Activated T-cell treated with anti-CD3 and anti-CD28 coated beads for 4 hours (primary cell): ENCODE measurements at regions not wholly inside any gene's neighbourhood (a gene's known extent, or its start where the extent isn't known, plus 50 kb on each side); places are given as distances from the start of the nearest gene placed in this dataset.
"Not testable (repeated sequence)": the region's sequence is repeated elsewhere in the genome, so short reads cannot be mapped to it uniquely, and the experiment has no call there.

ENCODE experiments used
- DNase-seq: peaks from one replicate; pipeline ENCODE4 v3.0.0-alpha.2; 2020

GRCh38 chr20:47867831-47868230 lies 82.5 kb upstream of the SULF2 start:
- DNase-seq: no peak

GRCh38 chr20:47866480-47866879 lies 81.2 kb upstream of the SULF2 start:
- DNase-seq: no peak

DNA sequence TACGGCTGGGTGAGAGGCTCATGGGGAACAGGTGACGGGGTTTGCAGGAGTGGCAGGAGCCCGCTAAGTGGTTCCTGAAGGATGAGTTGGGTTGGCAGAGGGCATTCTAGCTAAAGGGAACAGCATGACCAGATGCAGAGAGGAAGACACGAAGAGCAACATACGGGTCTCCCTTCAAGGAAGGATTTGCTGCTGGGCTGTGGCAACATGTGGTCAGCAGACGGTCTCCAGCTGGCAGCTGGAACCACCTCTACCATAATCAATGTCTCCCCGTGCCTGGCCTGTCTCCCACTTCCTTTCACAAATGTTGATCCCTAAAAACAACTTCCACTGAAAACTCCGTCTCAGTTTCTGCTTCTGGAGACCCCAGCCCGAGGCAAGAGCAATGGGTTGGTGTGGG lies 80.6 kb upstream of the SULF2 start:
- no peak for DNase-seq

DNA sequence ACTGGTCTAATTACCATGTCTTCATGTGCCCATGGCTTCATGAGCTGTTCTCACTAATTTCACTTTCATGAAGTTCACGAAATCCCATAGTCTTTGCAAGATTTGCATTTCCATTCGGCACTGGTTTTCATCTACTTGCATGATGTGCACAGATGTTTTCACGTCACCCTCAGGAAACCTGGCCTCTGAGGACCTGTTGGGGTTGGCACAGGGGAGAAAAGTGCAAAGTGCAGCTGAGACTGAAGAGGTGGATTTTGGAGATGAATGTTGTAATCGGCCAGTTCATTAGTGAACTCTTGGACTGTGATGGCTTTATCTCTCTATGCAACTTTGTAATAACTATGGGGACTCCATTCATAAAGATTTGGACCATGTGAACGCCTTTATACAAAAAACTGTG lies 80.2 kb upstream of the SULF2 start:
- DNase-seq: no peak

GRCh38 chr20:47863981-47864380 lies 78.7 kb upstream of the SULF2 start:
- DNase-seq: no peak

GRCh38 chr20:47863315-47863965 lies 78.2 kb upstream of the SULF2 start:
- DNase-seq: no peak

DNA sequence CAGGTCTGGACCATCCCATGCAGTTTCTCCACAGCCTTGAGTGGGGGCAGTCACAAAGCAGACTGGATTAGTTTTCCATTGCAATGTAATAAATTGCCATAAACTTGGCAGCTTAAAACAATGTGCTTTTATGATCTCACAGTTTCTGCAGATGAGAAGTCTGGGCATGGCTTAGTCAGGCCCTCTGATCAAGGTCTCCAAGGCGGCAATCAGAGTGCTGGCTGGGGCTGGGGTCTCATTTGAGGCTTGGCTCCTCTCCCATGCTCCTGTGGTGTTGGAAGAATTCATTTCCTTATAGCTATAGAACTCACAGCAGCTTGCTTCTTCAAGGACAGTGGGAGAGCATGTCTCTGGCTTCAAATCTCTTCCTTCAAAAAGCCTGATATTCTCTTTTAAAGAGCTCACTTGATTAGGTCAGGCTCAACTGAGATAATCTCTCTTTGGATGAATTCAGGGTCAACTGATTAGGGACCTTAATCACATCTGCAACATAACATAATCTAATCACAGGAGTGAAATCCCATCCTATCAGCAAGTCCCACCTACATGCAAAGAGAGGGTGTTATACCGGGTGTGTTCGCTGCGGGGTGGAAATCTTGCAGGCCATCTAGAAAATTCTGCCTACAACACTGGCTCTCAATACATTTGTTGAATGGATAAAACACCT lies 77.4 kb upstream of the SULF2 start:
- DNase-seq: no peak

DNA sequence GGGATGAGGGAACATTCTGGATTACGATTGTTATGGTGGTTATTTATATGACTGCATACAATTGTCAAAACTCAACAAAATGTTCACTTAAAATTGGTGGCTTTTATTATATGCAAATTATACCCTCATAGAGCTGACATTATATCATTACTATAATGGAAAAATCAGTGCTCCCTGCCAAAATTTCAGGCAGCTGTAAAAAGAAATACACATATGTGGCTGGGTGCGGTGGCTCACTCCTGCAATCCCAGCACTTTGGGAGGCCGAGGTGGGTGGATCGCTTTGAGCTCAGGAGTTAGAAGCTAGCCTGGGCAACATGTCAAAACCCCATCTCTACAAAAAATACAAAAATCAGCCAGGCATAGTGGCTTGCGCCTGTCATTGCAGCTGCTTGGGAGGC lies 75.8 kb upstream of the SULF2 start:
- DNase-seq: no peak

GRCh38 chr20:47860049-47860830 lies 75.0 kb upstream of the SULF2 start:
- no peak for DNase-seq

DNA sequence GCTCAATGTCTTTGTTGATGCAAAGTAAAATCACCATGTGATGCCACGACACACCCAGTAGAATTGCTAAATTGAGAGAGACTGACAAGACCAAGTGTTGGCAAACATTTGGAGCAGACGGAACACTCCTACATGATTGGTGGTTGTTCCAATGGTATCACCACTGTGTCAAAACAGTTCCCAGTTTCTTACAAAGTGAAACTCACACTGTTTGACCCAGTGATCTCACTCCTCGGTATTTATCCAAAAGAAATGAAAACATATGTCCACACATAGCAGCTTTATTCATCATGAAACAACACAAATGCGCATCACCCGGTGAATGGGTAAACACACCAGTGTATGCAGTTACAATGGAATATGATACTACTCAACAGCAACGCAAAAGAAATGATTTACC lies 74.0 kb upstream of the SULF2 start:
- no peak for DNase-seq

DNA sequence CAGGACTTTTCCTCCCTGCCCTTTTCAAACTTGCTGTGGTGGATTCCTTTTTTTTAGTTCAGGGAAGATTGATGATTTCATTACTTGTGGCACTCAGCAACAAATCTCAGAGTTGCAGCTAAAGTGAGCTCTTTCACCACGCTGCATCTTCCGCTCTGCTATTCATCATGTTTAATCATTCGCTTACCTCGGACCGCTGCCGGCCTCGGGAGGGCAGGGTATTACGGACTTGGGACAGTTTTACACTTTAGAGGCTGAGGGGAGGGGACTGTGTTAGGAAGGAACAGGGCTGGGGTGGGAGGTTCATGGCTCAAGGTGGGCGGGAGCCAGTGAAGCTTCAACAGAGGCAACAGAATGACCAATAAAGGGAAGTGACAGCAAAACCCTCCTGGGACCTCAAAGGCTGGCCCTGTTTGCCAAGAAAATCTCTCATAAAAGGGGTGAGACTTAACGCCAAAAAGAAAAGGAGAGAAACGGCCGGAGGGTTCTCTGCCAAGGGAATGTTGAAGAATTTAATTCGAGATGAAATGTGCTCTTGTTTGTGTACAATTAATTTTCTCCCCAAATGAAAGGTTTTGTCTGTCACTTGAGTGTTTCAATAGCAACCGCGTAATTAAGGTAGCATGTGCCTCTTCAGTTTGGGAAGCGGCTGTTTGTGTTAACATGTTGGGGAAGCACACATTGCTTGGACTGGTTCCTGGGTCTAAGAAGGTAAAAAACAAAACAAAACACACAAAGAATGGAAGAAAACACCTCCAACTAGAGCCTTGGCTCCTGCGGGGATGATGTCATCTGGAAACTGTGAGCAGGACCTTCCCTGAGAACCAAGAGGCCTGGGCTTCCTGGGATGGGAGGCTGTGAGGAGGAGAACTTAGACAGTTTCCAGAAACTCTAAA lies 72.5 kb upstream of the SULF2 start:
- no peak for DNase-seq

DNA sequence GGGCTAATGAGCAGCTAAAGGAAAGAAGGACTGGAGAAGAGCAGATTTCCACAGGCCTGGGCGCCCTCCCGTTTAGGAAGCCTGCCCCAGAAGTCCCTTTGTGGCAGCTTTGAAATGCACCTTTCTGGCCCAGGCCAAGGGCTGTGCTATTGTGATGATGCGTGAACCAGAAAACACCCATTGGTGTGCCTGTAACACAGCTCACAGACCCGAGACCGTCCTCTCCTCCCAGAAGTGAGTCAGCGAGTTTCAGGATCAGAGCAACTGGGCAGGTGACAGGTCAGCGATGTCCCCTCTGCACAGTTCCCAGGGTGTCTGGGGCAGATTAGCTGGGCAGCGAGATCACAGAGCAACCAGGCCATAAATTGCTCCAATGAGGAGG lies 71.9 kb upstream of the SULF2 start:
- no peak for DNase-seq

DNA sequence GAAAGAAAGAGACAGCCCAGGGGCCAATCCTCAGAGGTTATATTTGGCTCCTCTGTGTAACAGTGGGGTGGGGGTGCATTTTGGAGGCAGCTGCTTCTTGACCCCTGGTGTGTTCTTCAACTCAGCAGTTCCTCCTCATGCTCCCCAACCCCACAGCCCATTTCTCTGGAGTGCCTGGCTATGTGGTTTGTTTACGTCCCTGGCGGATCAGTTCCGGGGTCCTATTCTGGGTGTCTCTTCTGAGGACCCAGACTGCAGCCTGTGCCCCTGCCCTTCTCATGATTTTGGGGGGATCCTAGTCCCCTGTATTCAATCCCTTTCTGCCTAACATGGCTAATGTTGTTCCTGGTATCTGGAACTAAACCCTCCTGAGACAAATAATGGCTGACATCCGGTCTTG lies 70.5 kb upstream of the SULF2 start:
- no peak for DNase-seq

DNA sequence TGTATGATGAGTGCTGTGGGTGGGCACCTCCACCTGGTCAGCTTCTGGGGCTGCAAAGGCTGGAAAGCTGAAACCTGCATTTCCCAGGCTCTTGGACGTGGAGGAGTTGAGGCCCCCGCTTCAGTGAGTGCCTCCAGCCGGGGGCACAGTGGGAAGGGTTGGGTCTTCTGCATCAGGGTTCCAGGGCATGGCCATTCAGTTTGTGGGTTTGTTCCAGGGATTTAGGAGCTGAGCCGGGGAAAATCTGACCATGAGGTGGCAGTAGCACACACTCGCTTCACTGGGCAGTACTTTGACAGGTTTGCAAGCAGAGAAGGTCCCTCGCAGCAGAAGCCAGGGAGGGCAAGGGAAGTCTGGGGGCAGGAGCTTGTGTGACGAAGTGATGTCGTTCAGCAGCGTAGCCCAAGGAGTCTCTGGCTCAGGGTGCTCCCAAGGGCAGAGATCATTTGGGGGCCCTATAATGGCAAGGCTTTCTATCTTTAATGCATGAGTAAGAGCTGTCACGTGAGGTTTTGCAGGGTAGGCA lies 69.5 kb upstream of the SULF2 start:
- DNase-seq: no peak

GRCh38 chr20:47851774-47852173 lies 66.5 kb upstream of the SULF2 start:
- DNase-seq: no peak

GRCh38 chr20:47850146-47850545 lies 64.9 kb upstream of the SULF2 start:
- DNase-seq: no peak

DNA sequence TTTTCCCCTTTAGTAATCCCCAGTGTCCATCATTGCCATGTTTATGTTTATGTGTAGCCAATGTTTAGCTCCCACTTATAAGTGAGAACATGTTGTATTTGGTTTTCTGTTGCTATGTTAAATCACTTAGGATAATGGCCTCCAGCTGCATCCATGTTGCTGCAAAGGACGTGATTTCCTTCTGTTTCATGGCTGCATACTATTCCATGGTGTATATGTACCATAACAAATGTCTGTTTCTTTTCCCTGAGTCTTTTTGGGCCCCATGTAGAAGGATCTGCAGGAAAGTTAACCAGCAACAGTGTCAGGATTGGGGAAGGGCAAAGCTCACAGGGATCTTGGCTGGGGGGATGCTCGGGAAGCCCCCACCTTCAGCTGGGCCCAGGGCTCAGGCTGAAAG lies 64.3 kb upstream of the SULF2 start:
- no peak for DNase-seq

GRCh38 chr20:47849006-47849405 lies 63.7 kb upstream of the SULF2 start:
- no peak for DNase-seq

GRCh38 chr20:47848534-47848933 lies 63.3 kb upstream of the SULF2 start:
- not testable (repeated sequence) for DNase-seq

DNA sequence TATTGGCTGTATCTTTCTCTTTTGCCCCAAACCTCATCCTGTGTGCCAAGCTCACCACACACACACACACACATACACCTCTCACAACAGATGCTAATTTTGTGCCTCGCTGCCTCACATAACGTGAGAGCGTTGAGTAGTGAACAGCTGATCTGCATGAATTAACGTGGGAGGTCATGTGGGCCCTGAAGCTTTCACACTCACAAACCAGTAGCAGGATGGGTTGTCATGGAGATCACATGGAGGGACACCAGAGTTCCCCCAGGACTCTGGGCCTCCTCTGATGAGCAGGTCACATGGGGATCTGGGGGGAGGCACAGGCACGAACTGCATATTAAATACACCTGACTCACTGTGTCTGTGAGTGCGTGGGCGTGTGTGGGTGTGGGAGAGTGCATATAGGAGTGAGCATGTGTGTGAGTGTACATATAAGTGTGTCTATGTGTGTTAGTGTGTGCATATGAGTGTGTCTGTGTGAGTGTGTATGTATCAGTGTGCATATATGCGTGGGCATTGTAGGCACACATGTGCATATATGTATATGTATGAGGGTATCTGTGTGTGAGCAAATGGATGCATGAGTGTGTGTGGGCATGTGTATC lies 62.7 kb upstream of the SULF2 start:
- DNase-seq: peak; percentile 7

- not testable (repeated sequence) for DNase-seq
Observed at GRCh38 chr20:47847220-47847619, 61.9 kb upstream of the SULF2 start.

DNA sequence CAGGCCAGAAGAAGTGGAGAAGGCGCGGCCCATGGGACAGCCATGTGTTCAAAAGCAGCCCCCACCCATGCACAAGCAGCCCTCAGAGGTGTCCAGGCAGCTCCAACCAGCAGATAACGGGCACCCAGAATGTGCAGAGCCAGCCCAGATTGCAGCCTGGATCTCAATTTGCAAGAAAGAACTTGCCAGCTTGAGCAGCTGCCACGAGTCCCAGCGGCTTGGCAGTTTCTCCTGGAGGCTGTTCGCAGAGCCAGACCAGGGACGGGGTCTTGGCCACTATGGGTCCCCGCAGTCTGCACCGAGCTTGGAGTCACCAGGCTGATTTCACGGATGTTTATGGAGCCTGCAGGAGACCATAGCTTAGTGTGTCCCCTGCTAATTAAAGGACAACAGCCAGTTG lies 61.4 kb upstream of the SULF2 start:
- not testable (repeated sequence) for DNase-seq
